Mesothelial cell of epicardium (in vitro differentiated cells): ENCODE measurements at regions not wholly inside any gene's neighbourhood (a gene's known extent, or its start where the extent isn't known, plus 50 kb on each side); places are given as distances from the start of the nearest gene placed in this dataset.
"Not testable (repeated sequence)": the region's sequence is repeated elsewhere in the genome, so short reads cannot be mapped to it uniquely, and the experiment has no call there.

Experiments used
- DNase-seq, 2 experiments: peaks; one replicate each; pipeline ENCODE4 v3.0.0; 2021; ENCODE audit warnings: low spot score in 2 of 2; ENCODE audit not compliant: unreplicated experiment in 2 of 2
- H3K27ac Mint-ChIP-seq: 2 replicates; pipeline ENCODE4 v1.8.0; 2021; ENCODE audit warnings: mixed read lengths
- H3K27me3 Mint-ChIP-seq: 2 replicates; pipeline ENCODE4 v1.8.0; 2021; ENCODE audit warnings: low read depth, mixed read lengths
- H3K36me3 Mint-ChIP-seq: 2 replicates; pipeline ENCODE4 v1.8.0; 2021; ENCODE audit warnings: mixed read lengths
- H3K4me1 Mint-ChIP-seq: 2 replicates; pipeline ENCODE4 v1.8.0; 2021; ENCODE audit warnings: mixed read lengths
- H3K4me3 Mint-ChIP-seq: 2 replicates; pipeline ENCODE4 v1.8.0; 2021; ENCODE audit warnings: mild to moderate bottlenecking, moderate library complexity, mixed read lengths
- H3K9me3 Mint-ChIP-seq: 2 replicates; pipeline ENCODE4 v1.8.0; 2021; ENCODE audit warnings: mixed read lengths
- TF ChIP-seq, protein P1 (sequence below): fragments of 200-600 bp; sonication (generic); IDR thresholded peaks from one replicate; pipeline ENCODE4 v1.5.0; 2021; ENCODE audit warnings: antibody characterized with exemption; ENCODE audit not compliant: unreplicated experiment

DNA sequence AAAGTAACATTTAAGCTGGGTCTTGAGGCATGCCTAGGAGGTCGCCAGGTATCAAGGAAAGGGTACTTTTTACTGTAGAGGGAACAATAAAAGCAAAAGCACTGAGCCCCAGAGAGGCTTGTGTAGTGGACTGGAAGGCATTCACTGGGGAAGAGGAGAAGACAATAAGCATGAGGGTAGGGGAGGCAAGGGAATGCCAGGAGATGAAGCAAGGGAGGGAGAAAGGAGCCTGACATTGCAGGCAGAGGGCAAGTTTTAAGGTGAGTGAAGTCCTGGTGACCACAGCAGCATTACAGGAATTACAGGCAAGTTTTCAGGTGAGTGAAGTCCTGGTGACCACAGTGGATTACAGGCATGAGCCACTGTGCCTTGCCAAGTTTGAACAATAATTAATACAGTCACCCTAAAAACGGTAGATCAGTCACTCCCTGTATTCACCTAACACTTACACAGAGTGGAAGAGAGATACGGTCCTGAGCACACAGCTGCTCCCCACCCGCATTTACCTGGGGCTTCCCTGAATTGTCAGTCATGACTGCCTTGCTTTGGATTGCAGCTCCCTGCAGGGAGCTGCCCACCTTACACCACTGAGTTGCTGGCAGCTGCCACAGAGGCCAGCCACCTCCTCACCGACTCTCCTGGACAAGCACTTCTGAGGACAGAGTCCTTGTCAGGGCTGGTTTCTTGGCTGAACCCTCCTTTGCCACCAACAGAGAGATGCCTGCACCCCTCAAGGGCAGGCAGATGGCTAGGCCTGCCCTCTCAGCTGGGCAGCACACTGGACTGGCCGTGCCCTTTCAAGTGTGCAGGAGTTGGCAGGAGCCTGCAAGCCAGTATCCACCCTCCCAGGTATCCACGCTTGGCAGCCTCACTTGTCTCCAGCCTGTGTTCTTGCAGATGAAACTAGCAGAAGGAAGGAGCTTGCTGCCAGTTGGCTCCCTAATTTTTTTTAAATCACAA is 59.0 kb upstream of the KCNK12 start:
- no peaks in the 10 kb centered on the region for H3K36me3 Mint-ChIP-seq
- no peak overlapping the region for H3K27ac Mint-ChIP-seq
- H3K27me3 Mint-ChIP-seq: no peaks in the 10 kb centered on the region
- H3K9me3 Mint-ChIP-seq: no peaks in the 10 kb centered on the region
- no peak overlapping the region for H3K4me3 Mint-ChIP-seq
- no peaks in the 10 kb centered on the region for H3K4me1 Mint-ChIP-seq
- TF ChIP-seq, protein P1, sequence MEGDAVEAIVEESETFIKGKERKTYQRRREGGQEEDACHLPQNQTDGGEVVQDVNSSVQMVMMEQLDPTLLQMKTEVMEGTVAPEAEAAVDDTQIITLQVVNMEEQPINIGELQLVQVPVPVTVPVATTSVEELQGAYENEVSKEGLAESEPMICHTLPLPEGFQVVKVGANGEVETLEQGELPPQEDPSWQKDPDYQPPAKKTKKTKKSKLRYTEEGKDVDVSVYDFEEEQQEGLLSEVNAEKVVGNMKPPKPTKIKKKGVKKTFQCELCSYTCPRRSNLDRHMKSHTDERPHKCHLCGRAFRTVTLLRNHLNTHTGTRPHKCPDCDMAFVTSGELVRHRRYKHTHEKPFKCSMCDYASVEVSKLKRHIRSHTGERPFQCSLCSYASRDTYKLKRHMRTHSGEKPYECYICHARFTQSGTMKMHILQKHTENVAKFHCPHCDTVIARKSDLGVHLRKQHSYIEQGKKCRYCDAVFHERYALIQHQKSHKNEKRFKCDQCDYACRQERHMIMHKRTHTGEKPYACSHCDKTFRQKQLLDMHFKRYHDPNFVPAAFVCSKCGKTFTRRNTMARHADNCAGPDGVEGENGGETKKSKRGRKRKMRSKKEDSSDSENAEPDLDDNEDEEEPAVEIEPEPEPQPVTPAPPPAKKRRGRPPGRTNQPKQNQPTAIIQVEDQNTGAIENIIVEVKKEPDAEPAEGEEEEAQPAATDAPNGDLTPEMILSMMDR: no peak
- DNase-seq: no peak

DNA sequence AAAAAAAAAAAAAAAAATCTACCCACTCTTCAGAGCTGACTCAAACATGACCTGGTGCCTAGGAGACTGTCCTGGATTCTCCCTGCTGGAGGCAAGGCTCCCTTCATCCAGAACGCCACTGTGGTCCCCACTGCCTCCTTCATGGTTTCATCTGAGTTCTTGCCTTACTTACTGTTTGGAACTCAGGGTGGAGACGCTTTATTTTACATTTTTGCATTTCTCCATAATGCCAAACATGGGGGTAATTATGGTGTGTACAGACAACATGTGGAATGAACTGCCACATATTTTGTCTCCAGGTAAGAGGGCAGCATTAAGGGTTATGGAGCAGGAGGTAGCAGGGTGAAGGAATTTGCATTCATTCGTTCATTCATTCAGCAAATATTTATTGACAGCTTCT is 58.1 kb upstream of the KCNK12 start:
- DNase-seq: no peak
- TF ChIP-seq, protein P1: no peak
- Mint-ChIP-seq H3K4me3 (no peak overlapping the region), H3K9me3 (no peaks in the 10 kb centered on the region), H3K27ac (no peak overlapping the region), H3K27me3 (peaks cover 3% of the 10 kb centered on the region), H3K4me1 (no peaks in the 10 kb centered on the region), H3K36me3 (no peaks in the 10 kb centered on the region)

DNA sequence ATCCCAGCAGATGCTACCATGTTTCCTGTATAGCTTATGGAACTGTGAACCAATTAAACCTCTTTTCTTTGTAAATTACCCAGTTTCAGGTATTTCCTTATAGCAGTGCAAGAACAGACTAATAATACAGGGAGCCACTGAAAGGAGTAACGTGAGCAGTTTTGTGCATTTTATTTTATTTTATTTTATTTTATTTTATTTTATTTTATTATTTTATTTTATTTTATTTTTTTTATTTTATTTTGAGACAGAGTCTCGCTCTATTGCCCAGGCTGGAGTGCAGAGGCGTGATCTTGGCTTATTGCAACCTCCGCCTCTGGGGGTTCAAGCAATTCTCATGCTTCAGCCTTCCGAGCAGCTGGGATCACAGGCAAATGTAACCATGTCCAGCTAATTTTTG is 55.9 kb upstream of the KCNK12 start:
- Mint-ChIP-seq H3K27me3 (peaks cover 3% of the 10 kb centered on the region), H3K4me1 (no peaks in the 10 kb centered on the region), H3K27ac (no peak overlapping the region), H3K4me3 (no peak overlapping the region), H3K9me3 (no peaks in the 10 kb centered on the region), H3K36me3 (no peaks in the 10 kb centered on the region)
- DNase-seq: no peak
- TF ChIP-seq, protein P1: no peak

DNA sequence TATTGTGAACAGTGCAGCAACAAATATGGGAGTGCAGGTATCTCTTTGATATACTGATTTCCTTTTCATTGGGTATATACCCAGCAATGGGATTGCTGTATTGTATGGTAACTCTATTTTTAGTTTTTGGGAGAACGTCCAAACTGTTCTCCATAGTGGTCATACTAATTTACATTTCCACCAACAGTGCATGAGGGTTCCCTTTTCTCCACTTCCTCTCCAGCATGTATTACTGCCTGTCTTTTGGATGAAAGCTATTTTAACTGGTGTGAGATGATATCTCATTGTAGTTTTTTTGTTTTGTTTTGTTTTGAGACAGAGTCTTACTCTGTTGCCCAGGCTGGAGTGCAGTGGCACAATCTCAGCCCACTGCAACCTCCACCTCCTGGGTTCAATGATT is 52.4 kb upstream of the KCNK12 start:
- H3K4me1 Mint-ChIP-seq: not testable (repeated sequence)

DNA sequence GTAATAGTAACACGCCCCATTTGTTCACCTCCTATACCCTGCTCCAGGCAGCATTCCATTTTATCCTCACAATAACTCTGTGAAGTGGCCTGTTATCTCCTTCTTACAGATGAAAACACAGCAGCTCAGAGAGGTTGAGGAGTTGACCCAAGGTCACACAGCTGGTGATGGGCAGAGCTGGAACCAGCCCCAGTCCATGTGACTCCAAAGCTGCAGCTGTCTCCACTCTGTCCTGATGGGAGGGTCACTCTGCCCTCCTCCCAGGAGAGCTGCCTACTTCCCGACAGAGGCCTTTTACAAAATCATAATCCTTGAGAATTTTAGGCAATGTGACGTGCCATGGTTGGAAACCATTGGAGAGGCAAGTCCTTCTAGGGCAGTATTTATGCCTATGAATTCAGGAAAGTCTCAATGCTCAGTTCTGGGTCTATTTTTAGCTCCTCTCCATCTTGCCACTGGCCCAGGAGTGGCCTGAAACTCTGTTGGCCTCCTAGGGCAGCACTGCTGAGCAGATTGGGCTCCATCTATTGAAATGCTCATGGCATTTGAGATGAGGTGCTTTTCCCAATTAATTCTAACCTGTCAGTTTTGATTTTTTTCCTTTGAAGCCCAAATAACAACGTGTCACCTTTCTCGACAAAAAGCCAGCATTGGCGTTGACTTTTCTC is 50.1 kb upstream of the KCNK12 start:
- H3K27ac Mint-ChIP-seq: no peak overlapping the region
- TF ChIP-seq, protein P1: no peak
- DNase-seq: no peak
- no peak overlapping the region for H3K4me3 Mint-ChIP-seq
- H3K36me3 Mint-ChIP-seq: no peaks in the 10 kb centered on the region
- H3K4me1 Mint-ChIP-seq: no peaks in the 10 kb centered on the region
- peaks cover 3% of the 10 kb centered on the region for H3K27me3 Mint-ChIP-seq
- no peaks in the 10 kb centered on the region for H3K9me3 Mint-ChIP-seq

More for the DNA sequence above, 52.4 kb upstream of the KCNK12 start:
- H3K36me3 Mint-ChIP-seq, DNase-seq, H3K27ac Mint-ChIP-seq, H3K9me3 Mint-ChIP-seq, H3K27me3 Mint-ChIP-seq, H3K4me3 Mint-ChIP-seq: not testable (repeated sequence)
